PFSK-1 (cell line): ENCODE measurements at regions not wholly inside any gene's neighbourhood (a gene's known extent, or its start where the extent isn't known, plus 50 kb on each side); places are given as distances from the start of the nearest gene placed in this dataset.

Experiments used
- POLR2AphosphoS5 ChIP-seq: IDR thresholded peaks from 2 replicates; pipeline ENCODE4 v1.6.1; 2012; ENCODE audit warnings: low read depth, mild to moderate bottlenecking, control low read depth, low read length, moderate library complexity
- TAF1 ChIP-seq: IDR thresholded peaks from 2 replicates; pipeline ENCODE4 v1.6.1; 2012; ENCODE audit warnings: low read length, control low read depth, borderline replicate concordance; ENCODE audit not compliant: insufficient read depth

DNA sequence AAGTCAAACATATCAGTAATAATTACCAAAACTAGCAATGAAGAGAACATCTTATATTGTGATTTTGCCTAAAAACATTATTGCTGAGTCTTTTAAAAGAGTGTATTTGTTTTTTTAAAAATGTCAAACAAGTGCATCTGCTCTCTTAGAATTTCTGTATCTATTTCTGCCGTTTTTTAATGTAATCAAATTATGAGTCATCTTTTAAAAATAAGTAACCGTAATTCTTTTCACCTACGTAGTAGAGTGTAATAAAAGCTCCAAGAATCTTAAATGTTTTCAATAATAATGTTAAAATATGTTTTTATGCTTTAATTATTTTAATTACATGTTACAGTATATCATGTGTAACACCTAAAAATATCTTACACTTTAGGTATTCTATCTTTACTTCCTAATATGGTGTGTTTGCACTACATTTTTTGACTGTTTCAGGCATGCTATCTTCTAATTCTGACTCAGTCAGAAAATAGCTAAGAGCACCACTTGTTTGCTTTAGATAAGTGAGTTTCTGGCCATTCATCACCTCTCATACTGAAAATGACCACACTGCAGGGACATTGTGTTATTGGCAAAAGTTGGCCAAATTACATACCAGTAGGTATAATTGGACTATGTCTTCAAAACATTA, 368.5 kb downstream of the PCDH7 start:
- no peak for TF ChIP-seq TAF1
- TF ChIP-seq POLR2AphosphoS5, result no peak
